HG03378 (cell line): ENCODE measurements at regions not wholly inside any gene's neighbourhood (a gene's known extent, or its start where the extent isn't known, plus 50 kb on each side); places are given as distances from the start of the nearest gene placed in this dataset.

Experiments used
- ATAC-seq: cut with Tn5 transposase; IDR thresholded peaks from one replicate; pipeline ENCODE4 v1.9.1; 2021; ENCODE audit warnings: mild to moderate bottlenecking, moderate library complexity; ENCODE audit not compliant: unreplicated experiment

GRCh38 chr7:114853189-114853588, 68.7 kb upstream of the MDFIC start:
- no peak for ATAC-seq

- no peak for ATAC-seq
Measured at GRCh38 chr7:114854369-114854768, 67.5 kb upstream of the MDFIC start.

GRCh38 chr7:114856625-114857024, 65.3 kb upstream of the MDFIC start:
- ATAC-seq = no peak

GRCh38 chr7:114857605-114858004, 64.3 kb upstream of the MDFIC start:
- ATAC-seq = no peak

GRCh38 chr7:114859477-114859876, 62.4 kb upstream of the MDFIC start:
- ATAC-seq = no peak

GRCh38 chr7:114860206-114860605, 61.7 kb upstream of the MDFIC start:
- no peak for ATAC-seq

- ATAC-seq = no peak
Measured at GRCh38 chr7:114862406-114862805, 59.5 kb upstream of the MDFIC start.

GRCh38 chr7:114864278-114864677, 57.6 kb upstream of the MDFIC start:
- no peak for ATAC-seq

GRCh38 chr7:114865564-114865963, 56.3 kb upstream of the MDFIC start:
- ATAC-seq = peak; percentile 89
